ENCODE measurements at regions not wholly inside any gene's neighbourhood (a gene's known extent, or its start where the extent isn't known, plus 50 kb on each side); places are given as distances from the start of the nearest gene placed in this dataset.

DNA sequence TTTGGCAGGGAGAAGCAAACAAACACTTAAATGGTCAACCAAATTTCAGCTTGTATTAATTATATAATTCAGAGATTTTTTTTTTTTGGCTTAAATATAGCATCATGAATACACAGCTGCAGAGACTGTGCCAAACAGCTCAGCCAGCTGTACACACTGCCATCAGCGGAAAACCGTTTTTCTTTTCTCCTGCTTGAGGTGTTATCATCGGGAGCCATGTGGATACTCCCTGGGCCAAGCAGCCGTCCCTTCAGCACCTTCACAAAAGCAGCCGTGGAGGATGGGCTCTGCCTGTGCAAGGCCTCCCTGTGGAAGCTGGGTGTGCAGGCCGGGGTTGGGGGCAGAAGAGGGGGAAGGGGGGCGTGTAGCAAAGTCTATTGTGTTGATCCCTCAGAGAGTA, 85.0 kb downstream of the NUF2 start:
- no peak for DNase-seq (ENCODE audit: low spot score)

DNA sequence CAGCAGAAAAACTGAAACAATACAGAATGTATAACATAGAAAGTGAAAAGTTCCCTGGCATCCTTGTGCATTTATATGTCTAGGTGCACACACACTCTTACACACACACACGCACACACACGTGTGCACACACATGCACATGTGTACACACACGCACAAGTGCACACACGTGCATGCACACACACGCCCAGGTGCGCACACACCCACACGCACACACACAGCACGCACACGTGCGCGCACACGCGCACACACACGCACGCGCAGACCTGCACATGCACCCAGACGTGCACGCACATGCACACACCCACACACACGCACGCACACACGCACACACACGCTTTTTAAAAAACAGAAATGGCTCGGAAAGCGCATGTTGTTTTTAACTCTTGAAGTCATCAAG, 86.5 kb downstream of the NUF2 start:
- DNase-seq (ENCODE audit: low spot score): no peak

GRCh38 chr1:163410073-163410999, 88.6 kb downstream of the NUF2 start:
- peak; percentile 52 for DNase-seq (ENCODE audit: low spot score)

DNA sequence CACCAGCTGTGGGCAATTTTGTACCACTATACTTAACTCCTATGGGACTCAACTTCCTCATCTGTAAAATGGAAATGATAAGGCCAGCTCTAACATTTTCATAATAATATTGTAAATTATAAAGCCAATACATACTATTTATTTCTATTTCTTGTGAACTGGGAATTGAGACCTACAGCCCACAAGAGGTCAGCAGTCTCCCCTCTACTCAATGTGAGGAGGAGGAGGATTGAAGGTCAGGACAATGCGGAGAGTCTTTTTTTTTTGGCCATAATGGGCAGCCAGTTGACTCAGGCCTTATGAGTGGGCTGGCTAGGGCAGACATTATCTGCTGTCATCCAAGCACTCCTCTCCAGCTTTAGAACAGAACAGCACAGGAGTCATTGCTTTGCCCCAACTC, 90.5 kb downstream of the NUF2 start:
- no peak for DNase-seq (ENCODE audit: low spot score)

GRCh38 chr1:163414778-163415177, 93.0 kb downstream of the NUF2 start:
- DNase-seq (ENCODE audit: low spot score): no peak

- DNase-seq (ENCODE audit: low spot score): no peak
Observed at GRCh38 chr1:163421701-163422100, 99.9 kb downstream of the NUF2 start.

GRCh38 chr1:163422738-163423404, 101.1 kb downstream of the NUF2 start:
- DNase-seq (ENCODE audit: low spot score): no peak

- no peak for DNase-seq (ENCODE audit: low spot score)
Observed at GRCh38 chr1:163426505-163427251, 104.9 kb downstream of the NUF2 start.

DNA sequence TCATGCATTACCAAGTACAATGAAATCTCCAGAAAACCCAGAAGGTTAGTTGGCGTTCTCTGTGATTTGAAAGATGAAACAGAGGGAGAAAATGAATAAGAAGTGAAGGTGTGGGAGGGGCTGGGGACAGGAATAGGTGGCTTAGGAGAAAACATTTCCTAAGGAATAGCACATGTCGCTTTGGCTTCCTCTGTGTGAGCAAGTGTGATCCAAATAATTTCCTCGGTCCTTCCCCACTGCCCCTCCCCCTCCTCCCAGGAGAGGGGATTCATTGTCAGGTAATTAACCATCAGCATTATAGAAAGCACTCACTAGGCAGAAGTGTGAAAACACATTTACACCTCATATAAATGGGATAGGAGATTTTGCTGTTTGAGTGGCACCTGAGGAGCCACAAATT, 105.5 kb downstream of the NUF2 start:
- DNase-seq (ENCODE audit: low spot score): no peak

DNA sequence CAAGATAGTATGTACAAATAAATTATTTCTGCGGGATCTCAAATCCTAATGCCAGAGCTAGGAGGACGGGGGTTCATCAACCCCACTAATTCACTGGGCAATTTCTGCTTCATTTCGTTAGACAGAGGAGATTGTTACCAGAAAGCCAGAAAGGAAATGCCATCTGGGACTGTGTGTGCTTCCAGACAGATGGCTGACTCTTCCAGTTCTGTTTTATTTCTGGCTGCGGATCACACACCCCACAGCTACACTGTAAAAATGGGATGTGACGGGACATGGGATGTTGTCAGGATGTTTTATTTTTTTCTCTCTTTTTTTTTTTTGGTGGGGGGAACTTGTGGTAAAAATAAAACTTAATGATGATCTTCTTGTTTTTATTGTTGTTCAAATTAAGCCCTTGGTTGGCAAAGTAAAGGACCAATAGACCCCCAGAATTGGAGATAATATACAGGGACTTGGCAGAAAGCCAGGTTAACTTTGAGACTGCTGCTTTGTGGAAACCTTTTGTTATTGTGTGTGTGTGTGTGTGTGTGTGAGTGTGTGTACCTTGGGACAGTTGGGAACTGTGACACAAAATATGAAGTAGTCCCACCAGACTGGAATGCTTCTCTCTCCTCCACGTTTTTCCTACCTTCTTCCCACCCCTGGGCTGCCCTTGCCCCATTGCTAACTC, 114.5 kb downstream of the NUF2 start:
- DNase-seq (ENCODE audit: low spot score): peak; percentile 39

DNA sequence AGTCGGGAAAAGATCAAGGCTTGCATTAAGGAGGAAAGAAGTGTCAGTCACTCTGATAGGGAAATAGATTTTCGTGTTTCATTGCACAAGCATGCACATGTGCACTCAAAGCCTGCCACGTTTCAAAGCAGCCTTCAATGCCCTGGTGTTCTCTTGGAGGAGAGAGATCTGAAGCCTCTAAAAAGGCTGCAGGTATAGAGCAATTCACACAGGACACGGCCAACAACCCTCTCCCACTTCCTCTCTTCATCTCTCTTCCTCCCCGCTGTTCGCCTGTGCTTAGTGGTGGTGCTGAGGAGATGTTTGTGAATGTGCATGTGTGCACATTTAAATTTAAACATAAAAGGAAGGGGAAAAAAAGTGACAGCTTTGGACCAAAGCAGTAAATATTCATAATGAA, 117.7 kb downstream of the NUF2 start:
- DNase-seq (ENCODE audit: low spot score): no peak

DNA sequence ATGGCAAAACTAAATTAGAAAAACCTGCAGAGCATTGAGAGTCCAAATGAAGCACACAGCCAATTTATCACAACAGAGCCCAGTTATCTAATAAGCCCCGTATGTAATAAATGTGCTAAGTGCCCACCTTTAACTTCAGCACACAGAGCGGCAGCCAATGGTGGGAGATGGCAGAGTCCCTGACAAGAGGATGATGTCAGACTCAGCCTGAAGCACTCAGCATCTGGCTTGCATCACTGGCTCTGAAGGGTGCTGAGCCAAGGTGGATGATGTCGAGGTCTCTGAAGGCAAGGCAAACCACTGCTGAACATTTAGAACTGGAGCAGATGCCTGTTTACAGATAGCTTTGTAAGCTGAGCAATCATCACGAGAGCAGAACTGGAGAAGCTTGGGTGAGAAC, 118.3 kb downstream of the NUF2 start:
- no peak for DNase-seq (ENCODE audit: low spot score)

GRCh38 chr1:163442231-163442879, 120.6 kb downstream of the NUF2 start:
- no peak for DNase-seq (ENCODE audit: low spot score)

- no peak for DNase-seq (ENCODE audit: low spot score)
Observed at GRCh38 chr1:163442895-163443294, 121.1 kb downstream of the NUF2 start.

- no peak for DNase-seq (ENCODE audit: low spot score)
Observed at GRCh38 chr1:163443863-163444262, 122.1 kb downstream of the NUF2 start.

DNA sequence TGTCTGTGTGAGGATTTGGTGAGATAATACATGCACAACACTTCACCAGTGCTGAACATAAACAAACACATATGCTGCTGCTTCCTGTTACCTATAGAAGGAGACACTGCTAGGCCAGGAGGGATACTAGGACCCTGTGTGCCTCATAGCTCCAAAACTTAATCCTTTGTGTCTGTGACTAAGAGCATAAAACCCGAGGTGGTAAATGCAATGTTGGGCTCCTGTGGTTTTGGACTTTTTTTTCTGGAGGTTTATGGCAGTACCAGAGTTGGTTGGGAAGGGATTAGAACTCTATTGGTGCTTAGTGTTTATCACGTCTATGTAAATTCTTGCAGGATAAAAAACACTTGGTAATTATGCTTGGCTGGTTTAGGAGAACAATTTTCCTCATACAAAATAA, 122.9 kb downstream of the NUF2 start:
- no peak for DNase-seq (ENCODE audit: low spot score)

DNA sequence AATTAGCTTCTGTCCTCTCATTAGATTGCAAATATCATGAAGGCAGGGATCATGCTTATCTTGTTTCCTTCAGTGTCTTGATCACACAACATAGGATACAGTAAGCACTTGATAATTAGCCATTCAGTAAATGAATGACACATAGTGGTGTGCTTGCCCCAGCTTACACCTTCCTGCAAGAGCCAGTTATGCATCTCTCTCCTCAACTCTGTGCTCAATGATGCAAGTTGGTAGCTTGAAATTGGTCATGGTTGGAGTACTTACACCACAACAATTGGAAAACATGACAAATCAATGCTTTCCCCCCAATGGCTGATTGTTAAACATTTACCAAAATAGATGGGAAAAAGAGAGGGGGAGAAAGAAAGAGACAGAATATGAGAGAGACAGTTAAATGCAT, 129.2 kb downstream of the NUF2 start:
- DNase-seq (ENCODE audit: low spot score): no peak

- no peak for DNase-seq (ENCODE audit: low spot score)
Observed at GRCh38 chr1:163459539-163459938, 137.8 kb downstream of the NUF2 start.

DNA sequence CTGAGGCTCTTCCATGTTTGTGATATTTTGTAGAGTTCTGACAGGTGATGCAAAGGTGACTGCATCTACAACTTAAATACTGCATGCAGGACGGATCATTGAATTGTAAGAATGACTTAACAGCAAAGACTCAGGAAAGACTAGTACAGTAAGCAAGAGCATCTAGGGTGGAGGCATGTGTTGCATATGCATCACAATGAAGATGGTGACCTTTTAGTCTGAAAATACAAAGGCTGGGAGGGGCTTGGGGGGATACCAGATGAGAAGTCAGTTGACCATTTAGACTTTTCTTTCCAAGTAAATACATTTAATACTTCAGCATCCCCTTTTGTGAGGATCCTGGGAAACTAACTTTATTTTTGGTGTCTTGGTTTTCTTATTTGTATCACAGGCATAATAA, 145.5 kb downstream of the NUF2 start:
- no peak for DNase-seq (ENCODE audit: low spot score)

DNA sequence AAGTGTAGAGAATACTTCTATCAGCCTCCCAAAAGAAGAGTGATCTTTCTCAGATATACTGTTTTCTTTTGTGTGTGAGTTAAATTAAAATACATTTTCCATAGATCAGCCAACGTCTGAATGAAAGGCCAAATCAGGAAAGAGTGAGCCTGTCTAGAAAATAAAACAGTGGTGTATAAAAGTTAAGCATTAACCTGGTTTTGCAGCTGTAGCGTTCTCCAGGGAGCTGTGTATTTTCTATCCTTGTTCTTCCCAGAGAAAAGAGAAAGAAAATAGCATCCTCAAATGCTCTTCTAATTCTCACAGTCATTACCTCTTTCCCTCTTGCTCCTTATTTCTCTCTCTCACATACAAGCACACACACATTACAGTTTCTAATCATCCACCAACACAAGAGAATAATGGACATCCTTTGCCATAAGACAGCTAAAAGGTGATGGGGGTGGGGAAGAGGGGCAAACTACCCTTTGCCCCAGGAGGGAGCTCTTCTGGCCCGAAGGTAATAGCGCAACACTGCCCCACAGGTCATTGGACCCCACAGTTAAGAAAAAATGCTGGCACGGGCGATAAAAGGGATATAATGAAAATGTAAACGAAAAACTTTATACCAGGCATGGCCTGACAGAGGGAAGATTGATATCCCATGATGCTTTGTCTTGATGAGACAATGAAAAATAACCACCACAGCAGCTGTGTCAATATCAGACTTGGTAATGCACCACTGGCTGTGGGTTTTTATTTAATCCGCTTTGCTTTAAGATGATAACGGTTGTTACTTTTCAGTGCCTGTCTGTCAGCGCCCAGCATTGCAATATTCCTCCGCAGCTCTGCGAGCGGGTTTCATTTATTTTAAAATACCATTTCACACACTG, 150.3 kb downstream of the NUF2 start:
- no peak for DNase-seq (ENCODE audit: low spot score)
